ENCODE measurements at regions not wholly inside any gene's neighbourhood (a gene's known extent, or its start where the extent isn't known, plus 50 kb on each side); places are given as distances from the start of the nearest gene placed in this dataset.

GRCh38 chr3:181637056-181637455 lies 74.7 kb upstream of the SOX2 start:
- no peaks in the 10 kb centered on the region for H3K36me3 Mint-ChIP-seq (ENCODE audit: low read depth)
- H3K4me3 Mint-ChIP-seq = no peak overlapping the region
- H3K4me1 Mint-ChIP-seq = peaks cover 3% of the 10 kb centered on the region; the same call in 2 of the 3 replicates
- Histone ChIP-seq H3K36me3 (ENCODE audit: insufficient read depth) (no peaks in the 10 kb centered on the region), H3K4me1 (ENCODE audit: insufficient read depth) (0 out of 2 replicates have a peak, but pooled peaks cover under 1% of the 10 kb centered on the region), H3K27me3 (ENCODE audit: insufficient read depth) (no peaks in the 10 kb centered on the region), H3K27ac (ENCODE audit: low read depth) (no peak overlapping the region), H3K79me2 (replicated peaks; ENCODE audit: insufficient read depth) (no peaks in the 10 kb centered on the region), H3K4me2 (no peak overlapping the region), H3K4me3 (no peak overlapping the region), H4K20me1 (replicated peaks; ENCODE audit: insufficient read depth) (no peaks in the 10 kb centered on the region), H3F3A (replicated peaks; ENCODE audit: low read depth) (no peaks in the 10 kb centered on the region), H3K9me2 (ENCODE audit: insufficient read depth) (no peaks in the 10 kb centered on the region), H2AFZ (no peak overlapping the region)
- no peaks in the 10 kb centered on the region for H3K27me3 Mint-ChIP-seq (ENCODE audit: insufficient read depth, low read depth, poor library complexity)
- TF ChIP-seq CTCF (conservative IDR thresholded peaks at IDR 0.05; ENCODE audit: low read depth in 2 of 2) (no peak), REST (IDR thresholded peaks at IDR 0.05; ENCODE audit: unreplicated experiment) (no peak), ETS1 (IDR thresholded peaks at IDR 0.05) (no peak)
- no peaks in the 10 kb centered on the region for H3K9me3 Mint-ChIP-seq
- DNase-seq (ENCODE audit: low spot score) = no peak
- no peak for ATAC-seq
- H3K27ac Mint-ChIP-seq = no peak overlapping the region

GRCh38 chr3:181635141-181635540 lies 76.6 kb upstream of the SOX2 start:
- H4K20me1 ChIP-seq (replicated peaks; ENCODE audit: insufficient read depth) = no peaks in the 10 kb centered on the region
- Mint-ChIP-seq H3K36me3 (ENCODE audit: low read depth) (no peaks in the 10 kb centered on the region), H3K4me3 (no peak overlapping the region), H3K4me1 (no peaks in the 10 kb centered on the region), H3K27ac (no peak overlapping the region), H3K27me3 (ENCODE audit: insufficient read depth, low read depth, poor library complexity) (no peaks in the 10 kb centered on the region), H3K9me3 (no peaks in the 10 kb centered on the region)
- H3K4me3 ChIP-seq = no peak overlapping the region
- no peaks in the 10 kb centered on the region for H3K79me2 ChIP-seq (replicated peaks; ENCODE audit: insufficient read depth)
- DNase-seq (ENCODE audit: low spot score) = no peak
- H3K27ac ChIP-seq (ENCODE audit: low read depth) = no peak overlapping the region
- H3K27me3 ChIP-seq (ENCODE audit: insufficient read depth) = no peaks in the 10 kb centered on the region
- 0 out of 2 replicates have a peak, but pooled peaks cover 4% of the 10 kb centered on the region for H3K4me1 ChIP-seq (ENCODE audit: insufficient read depth)
- no peak overlapping the region for H2AFZ ChIP-seq
- H3K9me2 ChIP-seq (ENCODE audit: insufficient read depth) = no peaks in the 10 kb centered on the region
- H3K4me2 ChIP-seq = no peak overlapping the region
- ATAC-seq = no peak
- no peaks in the 10 kb centered on the region for H3F3A ChIP-seq (replicated peaks; ENCODE audit: low read depth)
- no peaks in the 10 kb centered on the region for H3K36me3 ChIP-seq (ENCODE audit: insufficient read depth)
- TF ChIP-seq NANOG (IDR thresholded peaks at IDR 0.05; ENCODE audit: borderline replicate concordance) (no peak), JUNB (IDR thresholded peaks at IDR 0.05; ENCODE audit: unreplicated experiment) (no peak), ZNF331 (CRISPR knock-in tag; IDR thresholded peaks at IDR 0.05; ENCODE audit: low read depth) (no peak), CTCF (conservative IDR thresholded peaks at IDR 0.05; ENCODE audit: low read depth in 2 of 2) (no peak), CREB1 (CRISPR knock-in tag; IDR thresholded peaks at IDR 0.05; ENCODE audit: low read depth) (no peak), ETS1 (IDR thresholded peaks at IDR 0.05) (no peak), STAT1 (IDR thresholded peaks at IDR 0.05; ENCODE audit: unreplicated experiment) (no peak), EZH2 (IDR thresholded peaks at IDR 0.05; ENCODE audit: low read depth, unreplicated experiment) (no peak), EZH2phosphoT487 (IDR thresholded peaks at IDR 0.05; ENCODE audit: unreplicated experiment) (no peak), REST (IDR thresholded peaks at IDR 0.05; ENCODE audit: unreplicated experiment) (no peak)

Data from GM23338 (cell line).